GM21381 (cell line): ENCODE measurements at regions not wholly inside any gene's neighbourhood (a gene's known extent, or its start where the extent isn't known, plus 50 kb on each side); places are given as distances from the start of the nearest gene placed in this dataset.
"Not testable (repeated sequence)": the region's sequence is repeated elsewhere in the genome, so short reads cannot be mapped to it uniquely, and the experiment has no call there.

ENCODE experiments used
- ATAC-seq: cut with Tn5 transposase; IDR thresholded peaks from one replicate; pipeline ENCODE4 v1.9.1; 2021; ENCODE audit warnings: mild to moderate bottlenecking, moderate library complexity; ENCODE audit not compliant: unreplicated experiment

GRCh38 chr1:234961456-234962339 is 166.9 kb downstream of the TOMM20 start:
- peak; percentile 12 for ATAC-seq

- ATAC-seq: no peak
Measured at GRCh38 chr1:234960722-234961455, 167.7 kb downstream of the TOMM20 start.

GRCh38 chr1:234958706-234959657 is 169.7 kb downstream of the TOMM20 start:
- ATAC-seq: no peak

- ATAC-seq: no peak
Measured at GRCh38 chr1:234958066-234958705, 170.5 kb downstream of the TOMM20 start.

- no peak for ATAC-seq
Measured at GRCh38 chr1:234957330-234958065, 171.1 kb downstream of the TOMM20 start.

GRCh38 chr1:234956821-234957329 is 171.8 kb downstream of the TOMM20 start:
- no peak for ATAC-seq

- ATAC-seq: peak; percentile 44
Measured at GRCh38 chr1:234955107-234955731, 173.4 kb downstream of the TOMM20 start.

GRCh38 chr1:234954613-234955012 is 174.0 kb downstream of the TOMM20 start:
- ATAC-seq: no peak

- no peak for ATAC-seq
Measured at GRCh38 chr1:234953655-234954405, 174.8 kb downstream of the TOMM20 start.

GRCh38 chr1:234950598-234950997 is 178.0 kb downstream of the TOMM20 start:
- ATAC-seq: no peak

GRCh38 chr1:234949528-234949927 is 179.1 kb downstream of the TOMM20 start:
- not testable (repeated sequence) for ATAC-seq

GRCh38 chr1:234944439-234945344 is 183.9 kb downstream of the TOMM20 start:
- peak; percentile 52 for ATAC-seq

GRCh38 chr1:234943836-234944402 is 184.7 kb downstream of the TOMM20 start:
- no peak for ATAC-seq

- ATAC-seq: no peak
Measured at GRCh38 chr1:234942879-234943506, 185.6 kb downstream of the TOMM20 start.

- no peak for ATAC-seq
Measured at GRCh38 chr1:234942012-234942332, 186.7 kb downstream of the TOMM20 start.

- no peak for ATAC-seq
Measured at GRCh38 chr1:234941321-234942011, 187.2 kb downstream of the TOMM20 start.
